SHP77 treated with DMSO at 0.1 percent for 48 hours (cell line): ENCODE measurements at regions not wholly inside any gene's neighbourhood (a gene's known extent, or its start where the extent isn't known, plus 50 kb on each side); places are given as distances from the start of the nearest gene placed in this dataset.
"Not testable (repeated sequence)": the region's sequence is repeated elsewhere in the genome, so short reads cannot be mapped to it uniquely, and the experiment has no call there.

Experiments used
- DNase-seq: peaks from one replicate; lab custom pipeline; 2025; lab: John Stamatoyannopoulos, UW

- no peak for DNase-seq
Observed at GRCh38 chr12:92421701-92422100, 276.1 kb upstream of the BTG1 start.

GRCh38 chr12:92421042-92421441 lies 275.4 kb upstream of the BTG1 start:
- DNase-seq: no peak

DNA sequence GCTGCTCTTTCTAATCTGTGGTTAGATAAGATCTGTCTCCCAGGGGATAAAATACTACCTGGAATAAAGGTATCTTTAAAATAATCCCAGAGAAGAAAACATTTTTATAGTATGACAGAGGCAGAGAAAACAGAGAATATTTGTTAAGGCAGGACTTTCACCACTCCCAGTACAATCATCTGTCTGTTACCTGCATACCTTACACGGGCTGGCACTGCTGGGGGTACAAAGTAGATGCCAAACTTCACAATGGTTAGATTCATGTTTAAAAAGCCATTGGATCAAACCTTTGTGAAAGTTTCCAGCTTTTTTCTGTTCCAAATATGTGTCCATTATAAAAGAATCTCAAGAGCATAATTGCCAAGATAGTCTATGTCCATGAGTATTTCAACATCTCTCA lies 273.6 kb upstream of the BTG1 start:
- no peak for DNase-seq

DNA sequence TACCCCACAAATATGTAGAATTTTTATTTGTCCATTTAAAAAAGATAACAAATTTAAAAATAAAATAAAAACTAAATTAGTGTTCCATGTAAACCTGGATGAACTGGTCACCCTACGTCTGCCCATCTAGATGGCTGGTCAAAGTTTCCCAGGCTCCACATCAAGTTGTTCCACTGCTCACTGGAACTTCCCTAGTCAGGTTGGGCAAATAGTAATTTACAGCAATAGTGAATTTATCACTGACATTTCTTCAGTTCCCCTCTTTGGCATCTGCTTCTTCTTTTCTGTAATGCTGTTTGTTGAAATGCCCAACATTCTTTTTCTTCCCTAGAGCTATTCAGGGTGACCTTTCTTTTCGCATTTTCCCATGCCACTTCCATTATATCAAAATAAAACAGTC lies 272.7 kb upstream of the BTG1 start:
- no peak for DNase-seq

DNA sequence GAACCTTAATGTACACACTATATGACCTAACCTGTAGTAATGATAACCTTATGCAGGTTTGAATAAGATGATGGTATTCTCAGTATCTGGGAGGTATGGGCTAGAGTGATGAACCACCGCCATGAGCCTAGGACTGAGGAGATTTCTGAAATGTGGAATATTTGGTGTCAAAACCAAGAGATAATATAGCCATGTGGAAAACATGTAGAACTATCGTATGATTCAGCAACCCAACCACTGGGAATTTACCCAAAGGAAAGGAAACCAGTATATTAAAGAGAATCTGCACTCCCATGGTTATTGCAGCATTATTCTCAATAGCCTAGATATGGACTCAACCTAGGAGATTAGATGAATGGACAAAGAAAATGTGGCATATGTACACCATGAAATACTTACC lies 271.7 kb upstream of the BTG1 start:
- no peak for DNase-seq

GRCh38 chr12:92416385-92416812 lies 270.8 kb upstream of the BTG1 start:
- no peak for DNase-seq

DNA sequence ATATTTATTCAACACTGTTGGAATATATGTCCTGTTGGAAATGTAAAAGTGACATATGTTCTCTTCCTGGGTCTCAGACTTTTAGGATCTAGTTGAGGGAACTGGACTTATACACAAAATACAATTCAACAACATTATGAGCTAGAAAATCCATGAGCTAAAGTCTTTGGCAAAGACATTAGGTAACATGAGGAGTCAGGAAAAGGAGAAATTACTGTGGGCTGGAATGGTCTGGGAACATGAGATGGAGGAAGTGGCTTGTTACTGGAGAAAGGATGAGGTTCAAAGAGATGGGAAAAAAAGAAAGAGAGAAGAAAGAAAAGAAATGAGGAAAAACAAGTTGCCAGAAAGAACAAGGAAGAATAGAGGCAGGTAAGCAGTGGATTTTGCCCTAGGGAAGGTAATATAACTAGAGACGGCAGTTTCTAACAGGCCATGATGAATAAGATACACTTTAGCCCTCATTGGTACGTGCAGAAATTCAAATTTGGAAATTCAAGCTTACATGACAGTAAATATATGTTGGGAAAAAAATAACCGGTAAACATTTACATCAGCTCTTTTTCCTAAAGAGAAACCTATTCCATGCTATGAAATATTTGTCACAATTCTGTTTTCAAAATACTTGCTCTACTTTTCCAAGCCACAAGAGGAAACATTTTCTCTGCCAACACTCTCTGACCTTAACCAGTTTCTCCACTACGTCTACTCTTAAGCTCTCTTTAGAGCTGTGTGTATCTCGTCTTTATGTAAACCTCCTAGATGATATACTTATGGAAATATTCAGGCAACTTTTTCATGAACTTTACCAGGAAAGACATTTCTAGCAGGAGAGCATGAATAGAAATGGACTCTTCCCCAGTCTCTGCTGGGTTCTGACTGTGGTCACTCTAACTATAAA lies 268.8 kb upstream of the BTG1 start:
- DNase-seq: no peak

GRCh38 chr12:92413286-92413685 lies 267.6 kb upstream of the BTG1 start:
- no peak for DNase-seq

GRCh38 chr12:92412856-92413255 lies 267.2 kb upstream of the BTG1 start:
- no peak for DNase-seq

- DNase-seq: no peak
Observed at GRCh38 chr12:92411687-92412086, 266.0 kb upstream of the BTG1 start.

- DNase-seq: peak; percentile 20
Observed at GRCh38 chr12:92408072-92408900, 262.6 kb upstream of the BTG1 start.

- DNase-seq: not testable (repeated sequence)
Observed at GRCh38 chr12:92406404-92407070, 260.9 kb upstream of the BTG1 start.

GRCh38 chr12:92405801-92406251 lies 260.2 kb upstream of the BTG1 start:
- not testable (repeated sequence) for DNase-seq

GRCh38 chr12:92404921-92405320 lies 259.3 kb upstream of the BTG1 start:
- no peak for DNase-seq

DNA sequence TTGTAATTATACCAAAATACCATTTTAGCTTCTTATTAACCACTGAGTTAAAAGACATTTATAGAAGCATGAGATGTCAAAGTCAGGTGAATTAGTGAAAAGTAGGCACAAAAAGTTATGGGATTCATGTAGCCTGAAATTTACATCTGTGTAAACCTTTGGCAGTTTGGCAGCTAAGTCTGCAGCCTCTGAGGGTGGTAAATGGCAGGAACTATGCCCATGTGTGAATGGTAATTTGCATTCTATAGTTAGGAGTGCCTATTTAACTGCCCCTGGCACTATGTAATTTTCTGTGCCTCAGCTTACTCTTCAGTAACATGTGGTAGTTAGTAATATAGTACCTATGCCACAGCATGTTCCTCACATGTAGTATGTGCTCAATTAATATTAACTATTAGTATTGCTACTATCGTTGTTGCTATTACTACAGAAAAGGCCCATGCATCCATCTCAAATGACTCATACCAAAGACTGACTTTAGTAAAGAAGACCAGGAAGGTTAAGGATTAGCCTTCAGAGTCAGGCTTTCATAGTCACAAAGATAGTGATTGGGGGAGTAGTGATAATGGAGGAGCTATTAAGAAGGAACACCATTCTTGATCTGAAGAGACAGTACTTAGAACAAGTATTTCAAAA lies 258.7 kb upstream of the BTG1 start:
- no peak for DNase-seq

DNA sequence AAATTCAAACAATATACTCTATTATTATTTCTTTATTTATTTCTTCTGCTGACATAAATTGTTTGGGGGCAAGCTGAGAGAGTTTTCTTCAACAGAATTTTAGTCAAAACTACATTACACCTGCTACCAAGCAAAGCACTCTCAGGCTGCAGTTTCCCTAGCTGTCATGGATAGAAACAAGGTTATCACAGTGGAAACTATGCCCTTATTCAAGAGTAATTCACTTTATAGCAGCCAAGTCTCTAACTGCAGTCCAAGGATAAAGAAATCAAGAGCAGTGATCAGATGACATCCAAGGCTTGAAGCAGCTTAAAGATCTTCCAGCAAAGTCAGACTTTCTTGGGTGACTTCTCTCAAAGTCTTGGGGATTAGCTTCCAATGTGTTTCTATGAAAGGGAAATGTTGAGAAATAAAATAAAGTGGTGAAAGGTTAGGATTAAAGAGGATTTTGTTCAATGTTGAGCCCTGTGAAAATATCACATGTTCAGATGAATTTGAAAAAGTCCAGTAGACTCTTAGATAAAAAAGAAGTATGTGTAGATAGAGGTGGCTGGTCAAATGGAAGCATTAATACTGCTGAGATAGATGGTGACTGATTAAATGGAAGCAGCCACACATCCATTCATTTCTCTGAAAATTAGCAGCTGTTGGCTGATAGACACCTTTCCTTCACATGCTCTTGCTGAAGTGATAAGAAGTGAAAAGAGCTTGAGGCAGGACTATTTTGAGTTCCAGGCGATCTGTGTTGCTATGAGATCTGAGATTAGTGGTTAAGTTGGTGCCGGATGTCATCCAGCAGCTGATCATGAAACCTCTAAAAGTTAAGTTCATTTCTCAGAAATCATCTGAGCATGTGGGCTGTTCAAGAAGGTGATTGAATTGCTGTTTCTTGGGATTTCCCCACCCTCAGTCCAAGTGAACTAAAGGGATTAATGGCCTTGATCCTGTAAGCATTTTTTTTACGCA lies 257.8 kb upstream of the BTG1 start:
- DNase-seq: no peak

- DNase-seq: no peak
Observed at GRCh38 chr12:92402415-92402814, 256.8 kb upstream of the BTG1 start.

DNA sequence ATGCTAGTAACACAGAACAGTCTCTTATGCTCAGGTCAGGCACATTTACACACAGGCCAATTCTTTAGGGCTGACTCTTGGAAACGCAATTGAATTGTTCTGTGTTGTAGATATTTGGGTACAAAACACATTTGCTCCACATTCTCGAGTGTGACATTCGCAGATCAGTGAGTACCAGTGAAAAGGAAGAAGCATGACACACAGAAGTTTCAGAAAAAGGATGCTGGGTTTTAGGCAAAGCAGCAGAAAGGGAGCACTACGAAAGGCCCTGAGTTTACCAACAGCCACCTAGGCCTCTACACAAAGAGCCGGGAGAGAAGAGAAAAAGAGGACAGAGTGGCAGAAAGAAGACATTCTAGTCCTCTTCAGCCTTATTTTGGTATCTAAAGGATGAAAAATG lies 254.4 kb upstream of the BTG1 start:
- no peak for DNase-seq

GRCh38 chr12:92398565-92399309 lies 253.1 kb upstream of the BTG1 start:
- no peak for DNase-seq

GRCh38 chr12:92396647-92397252 lies 251.1 kb upstream of the BTG1 start:
- no peak for DNase-seq
